Stimulated activated CD4-positive, alpha-beta T cell treated with anti-CD3 and anti-CD28 coated beads, Interleukin-12 subunit alpha, Interleukin-12 subunit beta, amount 100 ng/mL, for 24 hours (primary cell): ENCODE measurements at regions not wholly inside any gene's neighbourhood (a gene's known extent, or its start where the extent isn't known, plus 50 kb on each side); places are given as distances from the start of the nearest gene placed in this dataset.

Experiments
- DNase-seq, 2 experiments: peaks; one replicate each; pipeline ENCODE4 v3.0.0-alpha.2; 2020; ENCODE audit warnings: low read depth in 2 of 2

DNA sequence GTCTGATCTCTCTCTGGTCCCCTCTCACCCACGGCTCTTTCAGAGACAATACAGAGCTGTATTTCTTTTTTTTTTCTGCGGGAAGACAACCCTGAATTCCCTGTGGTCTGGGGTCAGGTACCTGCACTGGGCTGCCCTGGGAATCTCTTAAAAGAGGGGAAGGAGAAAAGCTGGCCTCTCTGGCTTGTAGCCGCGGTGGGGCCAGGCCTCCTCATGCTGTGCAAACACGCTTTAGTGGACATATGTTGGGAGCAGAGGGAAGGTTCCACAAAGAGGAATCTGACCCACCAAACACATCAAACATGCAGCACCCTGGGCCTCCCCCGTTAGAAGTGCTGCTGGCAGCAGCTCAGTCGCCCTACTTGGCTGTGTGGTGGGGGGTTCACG is 143.7 kb upstream of the ZFHX3 start:
- DNase-seq = no peak

DNA sequence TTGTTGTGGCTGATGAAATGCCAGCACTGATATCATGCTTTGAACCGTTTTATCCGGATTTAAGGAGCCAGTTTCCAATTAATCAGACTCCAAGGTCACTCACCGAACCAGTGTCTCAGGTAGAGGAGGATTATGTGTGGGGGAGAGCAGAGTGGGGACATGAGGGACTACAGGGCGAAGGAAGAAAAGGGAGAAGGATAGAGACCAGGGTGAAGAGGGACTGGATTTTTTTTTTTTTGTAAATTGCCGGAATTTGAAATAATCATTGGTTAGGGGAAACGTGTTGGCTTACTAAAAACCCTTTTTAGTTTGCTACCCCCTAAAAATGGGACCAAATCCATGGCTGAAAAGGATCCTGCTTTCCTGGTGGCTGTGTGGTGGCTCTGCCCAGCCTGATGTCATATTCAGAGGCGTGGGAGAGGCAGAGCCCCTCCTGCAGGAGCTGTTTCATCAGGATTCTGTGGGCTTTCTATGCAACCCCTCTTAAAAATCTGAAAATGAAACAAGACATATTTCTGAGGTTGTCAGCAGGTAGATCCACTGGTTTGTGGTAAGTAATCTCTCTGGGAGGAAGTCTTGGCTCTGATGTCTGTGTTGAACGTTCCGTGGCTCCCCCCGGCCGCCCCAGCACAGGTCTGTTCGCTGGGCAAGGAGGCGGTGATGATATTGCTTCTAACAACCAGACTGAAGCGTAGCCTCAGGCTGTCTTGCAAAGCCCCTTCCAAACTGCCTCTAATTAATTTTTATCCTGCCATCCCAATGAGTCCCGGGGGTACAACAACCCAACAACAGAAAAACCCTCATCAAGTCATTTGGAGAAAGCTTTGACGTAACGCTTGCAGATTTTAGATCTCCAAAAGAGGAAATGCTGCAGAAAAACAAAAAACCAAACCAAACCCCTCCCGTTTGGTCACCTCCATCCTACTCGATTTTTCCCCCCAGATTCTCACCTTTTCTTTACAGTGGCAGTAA is 143.0 kb upstream of the ZFHX3 start:
- no peak for DNase-seq

DNA sequence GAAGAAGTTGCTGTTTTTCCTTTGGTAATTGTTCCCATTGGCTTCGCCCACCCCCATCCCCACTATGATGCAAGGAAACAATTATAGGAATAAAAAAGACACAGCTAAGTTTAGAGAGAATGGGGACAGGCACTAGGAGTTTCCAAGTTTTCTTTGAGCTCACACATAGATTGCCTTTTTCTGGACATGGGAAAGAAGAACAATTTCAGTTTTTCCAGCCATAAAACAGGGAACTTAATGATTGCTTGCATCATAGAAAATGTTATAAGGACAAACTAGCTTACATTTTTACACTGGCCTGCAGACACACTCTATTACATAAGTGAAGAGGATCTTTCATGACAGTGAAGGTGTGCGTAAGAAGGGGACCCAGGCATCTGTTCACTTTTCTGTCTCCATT is 142.3 kb upstream of the ZFHX3 start:
- no peak for DNase-seq

DNA sequence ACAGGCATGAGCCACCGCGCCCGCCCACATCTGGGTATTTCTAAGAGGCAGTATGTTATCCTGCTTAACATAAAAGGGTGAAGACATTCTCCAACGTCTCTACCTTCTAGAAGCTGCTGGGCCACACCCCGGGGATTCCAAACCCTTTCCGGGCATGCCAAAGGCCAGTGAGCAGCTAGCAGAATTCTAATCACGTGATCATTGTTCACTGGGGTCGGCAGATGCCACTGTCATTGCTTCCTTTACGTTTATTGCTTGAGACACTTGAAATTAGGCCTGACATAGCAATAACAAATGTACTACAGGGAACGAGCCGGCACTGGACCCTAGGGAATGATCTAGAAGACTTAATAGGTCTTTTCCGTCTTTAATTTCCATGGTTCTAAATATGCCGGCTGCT is 141.2 kb upstream of the ZFHX3 start:
- no peak for DNase-seq

DNA sequence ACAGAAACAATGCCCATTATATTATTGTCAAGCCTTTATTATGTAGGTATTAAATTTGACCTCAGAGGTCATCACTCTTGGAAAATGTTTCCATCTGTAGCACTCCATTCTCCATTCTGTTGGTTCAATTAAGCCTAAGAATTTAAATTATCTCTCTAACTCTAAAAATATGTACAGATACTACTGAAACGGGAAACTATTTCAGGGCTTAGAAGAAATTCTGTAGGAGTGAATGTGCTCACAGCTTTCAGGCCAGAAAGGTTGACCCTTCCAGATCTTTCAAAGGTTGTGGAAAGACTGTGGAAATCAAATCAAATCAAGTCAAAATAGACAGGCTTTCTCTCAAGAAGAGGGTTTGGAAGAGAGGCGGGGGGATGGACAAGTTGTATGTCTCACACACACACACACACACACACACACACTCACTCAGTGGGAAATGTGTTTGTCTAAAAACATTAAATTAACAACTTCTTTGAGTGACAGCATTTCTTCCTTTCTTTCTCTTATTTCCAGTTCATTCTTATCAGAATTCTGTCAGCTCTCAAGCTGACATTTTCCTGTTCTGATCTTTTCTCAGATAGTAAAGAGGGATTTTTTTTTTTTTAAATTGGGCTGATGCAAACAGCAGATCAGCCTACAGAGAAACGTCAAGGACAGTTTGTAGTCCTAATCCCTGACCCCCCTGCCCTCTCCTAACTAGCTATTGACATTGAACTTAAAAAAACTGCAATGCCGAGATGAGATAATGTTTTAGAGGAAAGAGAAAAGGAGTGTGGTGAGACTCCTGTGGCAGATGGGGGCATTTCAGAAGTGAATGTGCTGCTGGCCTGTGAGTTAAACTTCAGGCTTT is 139.0 kb upstream of the ZFHX3 start:
- DNase-seq = no peak

DNA sequence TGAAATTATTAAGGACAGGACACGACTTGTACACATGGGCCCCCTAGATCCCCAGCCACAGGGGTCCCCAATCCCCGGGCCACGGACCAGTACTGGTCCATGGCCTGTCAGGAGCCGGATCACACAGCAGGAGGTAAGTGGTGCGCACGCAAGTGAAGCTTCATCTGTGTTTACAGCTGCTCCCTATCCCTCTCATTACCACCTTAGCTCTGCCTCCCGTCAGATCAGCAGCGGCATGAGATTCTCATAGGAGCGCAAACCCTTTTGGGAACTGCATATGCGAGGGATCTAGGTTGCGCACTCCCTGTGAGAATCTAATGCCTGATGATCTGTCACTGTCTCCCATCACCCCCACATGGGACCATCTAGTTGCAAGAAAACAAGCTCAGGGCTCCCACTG is 137.8 kb upstream of the ZFHX3 start:
- DNase-seq = no peak

DNA sequence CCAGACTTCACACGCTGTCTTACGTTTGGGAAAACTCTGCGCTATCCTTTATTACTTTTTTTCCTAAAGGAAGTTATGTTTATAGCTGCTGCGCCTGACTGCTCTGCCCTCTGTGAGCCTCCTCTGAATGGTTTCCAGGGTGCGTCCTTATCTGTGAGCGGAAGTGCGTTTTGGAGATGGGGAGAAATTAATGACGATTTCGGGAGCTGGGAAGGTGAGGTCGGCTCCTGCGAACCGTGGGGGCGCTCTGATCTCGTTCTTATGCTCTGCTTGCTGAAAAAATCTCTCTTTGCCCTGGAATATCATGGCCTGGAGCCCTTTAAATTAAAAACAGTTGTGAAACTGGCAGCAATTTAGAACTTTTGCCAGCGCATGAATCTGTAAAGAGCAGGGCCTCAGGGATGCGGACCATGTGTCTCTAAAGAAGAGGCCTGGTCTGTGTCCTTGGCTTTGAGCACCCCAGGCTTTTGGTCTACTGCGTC is 135.7 kb upstream of the ZFHX3 start:
- no peak for DNase-seq

DNA sequence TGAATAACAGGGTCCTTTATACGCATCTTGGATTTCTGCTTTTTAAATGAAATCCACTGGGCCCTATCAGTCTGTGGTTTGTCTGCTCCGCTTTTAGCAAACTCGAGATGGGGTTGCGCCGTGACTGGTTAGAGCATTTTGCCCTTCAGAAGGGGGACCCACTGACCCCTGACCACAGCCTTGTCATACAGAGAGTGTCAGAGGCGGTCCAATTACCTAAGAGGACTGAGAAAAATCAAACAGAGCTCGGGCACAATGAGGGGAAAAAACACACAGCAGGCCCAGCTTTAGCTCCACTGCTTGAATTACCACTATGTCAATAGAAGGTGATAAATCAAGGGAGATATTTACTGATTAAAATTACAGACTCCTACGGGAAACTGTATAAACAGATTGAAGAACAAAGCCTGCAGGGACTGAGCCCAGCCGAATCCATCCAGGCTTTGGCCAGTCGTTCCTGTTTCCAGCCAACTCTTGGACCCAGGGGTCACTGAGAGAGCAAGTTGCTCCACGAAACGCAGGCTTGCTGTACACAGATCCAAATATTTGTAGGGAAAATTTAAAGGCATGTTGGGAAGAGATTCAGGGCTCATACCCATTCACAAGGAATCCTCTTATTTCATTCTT is 131.9 kb upstream of the ZFHX3 start:
- no peak for DNase-seq

DNA sequence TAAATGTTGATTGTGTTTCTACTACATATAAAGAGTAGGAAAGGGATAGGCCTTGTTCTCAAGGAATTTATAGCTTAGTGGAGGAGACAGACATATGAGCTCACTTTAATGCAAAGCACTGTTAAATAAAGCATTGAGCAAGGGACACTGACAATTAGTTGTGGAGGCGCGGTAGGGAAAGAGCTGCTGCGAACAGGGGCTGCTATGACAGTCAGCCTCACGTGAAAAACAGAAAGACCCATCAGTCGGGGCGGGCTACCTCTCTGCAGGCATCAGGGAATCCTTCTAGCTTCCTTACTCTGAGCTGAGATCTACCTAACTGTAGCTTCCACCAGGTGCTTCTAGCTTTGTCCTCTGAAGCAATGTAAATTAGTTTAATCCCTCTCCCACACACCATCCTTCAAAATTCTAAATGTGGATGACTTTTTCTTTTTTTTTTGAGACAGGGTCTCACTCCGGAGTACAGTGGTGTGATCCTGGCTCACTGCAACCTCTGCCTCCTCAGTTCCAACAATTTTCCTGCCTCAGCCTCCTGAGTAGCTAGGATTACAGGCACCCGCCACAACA is 129.9 kb upstream of the ZFHX3 start:
- no peak for DNase-seq

DNA sequence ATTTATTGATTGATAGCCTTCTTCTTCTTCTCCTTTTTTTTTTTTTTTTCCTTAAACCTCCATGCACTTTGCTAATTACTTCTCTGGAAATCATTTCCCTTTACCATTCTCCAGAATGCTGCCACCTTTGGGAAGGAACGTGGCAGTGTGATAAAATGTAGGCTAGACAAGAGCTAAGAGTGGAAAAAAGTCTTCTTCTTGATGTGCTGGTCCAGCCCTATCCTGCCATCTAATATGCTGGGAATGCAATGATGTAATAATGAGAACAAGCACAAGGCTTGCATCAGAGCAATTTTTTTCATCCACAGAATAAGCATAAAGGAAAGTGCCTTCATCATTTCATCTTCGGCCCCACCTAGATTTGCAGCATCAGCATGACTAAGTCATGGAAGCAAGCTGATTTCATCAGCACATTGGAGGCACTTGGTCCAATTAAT is 128.7 kb upstream of the ZFHX3 start:
- no peak for DNase-seq

DNA sequence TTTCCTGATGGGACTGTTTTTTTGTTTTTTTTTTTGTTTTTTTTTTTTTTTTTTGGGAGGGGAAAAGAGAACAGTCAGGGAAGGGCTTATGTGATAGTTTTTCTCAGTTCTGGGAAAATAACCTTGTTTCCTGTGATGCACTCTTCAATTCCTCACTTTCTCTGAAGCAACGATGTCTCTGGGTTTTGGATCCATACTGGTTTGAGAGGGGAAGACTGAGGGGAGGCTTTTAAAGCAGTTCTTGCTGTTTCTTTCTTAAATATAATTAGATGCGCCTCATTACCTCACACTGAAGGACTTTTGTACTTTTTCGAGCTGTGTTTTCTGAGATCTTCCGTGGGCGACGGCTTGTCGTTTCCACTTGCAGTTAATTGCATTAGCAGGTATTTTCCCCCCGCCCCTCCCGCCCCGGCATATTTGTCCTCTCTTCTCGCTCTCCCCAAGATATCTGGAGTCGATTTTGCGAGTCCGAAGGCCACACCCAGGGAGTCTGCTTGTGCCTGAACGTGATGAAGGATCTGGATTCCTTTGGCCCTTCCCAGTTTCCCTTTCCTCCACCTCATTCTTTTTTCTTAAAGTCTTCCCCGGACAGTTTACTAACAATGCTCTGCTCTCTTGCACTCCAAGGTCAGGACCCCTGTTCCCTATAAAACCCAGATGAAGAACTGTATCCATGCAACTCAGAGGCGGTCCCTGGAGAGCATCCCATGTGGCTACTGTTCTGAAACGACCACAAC is 125.2 kb upstream of the ZFHX3 start:
- DNase-seq = no peak

DNA sequence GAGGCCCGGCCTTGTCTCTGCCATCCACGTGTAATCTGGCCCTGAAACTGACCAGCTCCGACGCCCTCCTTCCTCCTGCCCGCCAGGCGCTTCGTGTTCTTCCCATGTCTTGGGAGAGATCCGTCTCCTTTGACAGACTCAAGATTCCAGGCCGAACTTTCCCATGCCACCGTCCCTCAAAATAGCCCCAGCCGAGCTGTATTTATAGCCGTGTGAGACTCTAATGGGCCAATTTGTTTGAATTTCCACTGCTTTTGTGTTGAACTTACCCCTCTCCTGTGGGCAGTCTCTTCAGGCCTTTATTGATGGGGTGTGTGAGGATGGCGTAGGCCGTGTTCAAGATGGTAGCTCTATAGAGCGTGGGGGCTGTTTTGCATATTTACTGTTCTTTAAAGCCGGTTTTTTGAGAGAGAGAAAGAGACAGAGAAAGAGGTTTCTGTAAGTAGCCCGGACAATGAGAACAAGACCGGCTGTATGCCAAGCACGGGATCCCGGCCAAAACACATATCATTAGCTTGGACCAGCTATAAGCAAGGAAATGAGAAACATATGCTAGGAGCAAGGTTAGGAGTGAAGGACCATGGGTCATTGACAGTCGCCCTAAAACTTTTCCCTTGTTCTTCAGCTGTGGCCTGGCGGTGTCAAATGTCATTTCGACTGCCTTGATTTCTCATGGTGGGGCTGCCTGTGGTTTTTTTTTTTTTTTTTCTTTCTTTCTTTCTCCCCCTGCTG is 124.5 kb upstream of the ZFHX3 start:
- DNase-seq = no peak

DNA sequence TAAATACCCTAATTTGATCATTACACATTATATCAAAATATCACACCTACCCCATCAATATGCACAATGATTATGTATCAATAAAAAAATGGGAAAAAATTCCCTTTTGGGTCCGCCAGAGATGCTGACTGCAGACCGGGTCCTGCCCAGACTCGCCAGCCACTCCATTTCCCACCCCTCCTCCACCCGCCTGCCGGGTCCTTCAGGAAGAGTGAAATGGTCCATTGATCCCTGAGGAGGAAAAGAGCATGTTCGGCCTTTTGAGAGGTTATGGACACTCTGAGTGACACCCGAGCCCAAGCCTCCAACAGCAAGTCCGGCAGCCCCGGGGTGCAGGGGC is 123.9 kb upstream of the ZFHX3 start:
- DNase-seq = no peak

DNA sequence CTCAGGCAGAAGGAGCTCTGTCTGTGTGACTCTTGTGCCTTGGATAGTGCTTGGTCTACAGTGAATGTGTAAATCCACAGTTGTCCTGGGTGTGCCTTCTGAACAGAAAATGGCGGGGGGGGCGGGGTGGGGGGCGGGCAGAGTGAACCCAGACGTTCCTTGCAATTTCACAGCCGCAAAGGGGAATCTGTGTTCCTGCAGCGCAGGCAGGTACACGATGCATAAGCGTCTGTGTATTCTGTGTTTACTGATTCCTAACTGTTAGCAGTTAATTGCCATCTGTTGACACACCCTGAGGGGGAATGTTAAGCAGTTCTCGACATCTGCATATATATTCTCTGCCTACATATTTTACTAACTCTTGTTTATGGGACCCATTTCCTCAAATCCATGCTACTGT is 123.5 kb upstream of the ZFHX3 start:
- DNase-seq = no peak

DNA sequence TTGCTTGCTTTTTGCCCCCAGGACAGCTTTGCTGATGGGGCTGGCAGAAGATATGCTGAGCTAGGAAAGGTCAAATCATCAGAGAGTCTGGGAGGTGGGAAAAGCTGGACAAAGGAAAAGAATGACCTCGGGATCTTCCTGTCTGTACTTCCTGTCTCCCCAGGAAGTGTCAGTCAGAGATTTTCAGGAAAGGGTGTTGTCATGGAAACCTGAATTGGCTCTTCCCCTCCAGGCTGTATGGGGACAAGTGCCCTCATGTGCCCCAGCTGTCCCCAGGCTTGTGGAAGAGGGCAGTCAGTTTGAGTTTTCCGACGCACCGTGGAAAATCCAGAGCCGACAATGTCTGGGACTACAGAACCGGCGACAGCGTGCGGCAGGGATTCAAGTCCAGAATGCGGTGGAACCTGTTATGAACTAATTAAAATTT is 122.7 kb upstream of the ZFHX3 start:
- DNase-seq = no peak

DNA sequence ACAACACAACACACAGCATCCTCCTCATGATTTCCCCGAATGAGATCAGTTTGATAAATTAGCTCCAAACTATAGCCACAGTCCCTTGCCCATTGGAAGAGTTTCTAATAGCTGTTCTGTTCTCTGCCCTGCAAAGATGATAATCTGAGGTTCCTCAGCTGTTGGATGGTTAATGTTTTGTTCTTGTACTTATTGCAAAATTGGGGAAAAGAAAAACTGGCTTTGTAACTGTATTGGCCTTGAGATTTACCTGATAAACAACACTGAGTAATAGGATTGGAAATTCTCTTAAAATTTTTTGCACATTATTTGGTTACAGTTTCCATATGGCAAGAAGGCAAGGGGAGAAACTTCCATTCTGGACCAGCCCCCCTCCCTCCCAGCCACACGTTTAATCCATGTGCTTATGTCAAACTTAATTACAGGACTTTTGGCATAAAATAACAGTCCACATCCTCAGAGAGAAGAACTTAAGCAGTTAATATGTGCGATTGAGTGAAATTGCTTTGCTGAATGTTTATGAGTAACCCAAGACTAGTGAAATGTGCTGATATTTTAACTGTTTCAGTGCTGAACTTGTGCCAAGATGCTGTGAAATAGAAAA is 119.1 kb upstream of the ZFHX3 start:
- DNase-seq = no peak

DNA sequence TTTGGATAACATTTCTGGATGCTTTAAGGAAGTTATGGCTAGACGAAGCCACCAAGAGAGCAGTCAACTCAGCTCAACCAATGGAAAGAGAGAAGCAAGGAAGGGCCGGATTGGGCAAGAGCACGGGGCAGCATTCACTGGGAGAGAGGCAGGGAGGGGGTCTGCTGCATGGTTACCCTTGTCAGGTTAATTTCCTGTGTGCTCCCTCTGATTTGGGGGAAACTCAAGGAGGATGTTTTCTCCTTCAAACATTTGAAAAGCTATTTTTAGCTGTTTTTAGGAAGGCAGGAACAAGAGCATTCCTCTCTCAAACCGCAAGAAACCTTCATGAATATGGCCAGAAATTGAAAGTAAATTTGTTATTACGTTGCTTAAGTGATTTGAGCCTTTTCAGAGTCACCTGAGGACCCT is 118.5 kb upstream of the ZFHX3 start:
- no peak for DNase-seq

DNA sequence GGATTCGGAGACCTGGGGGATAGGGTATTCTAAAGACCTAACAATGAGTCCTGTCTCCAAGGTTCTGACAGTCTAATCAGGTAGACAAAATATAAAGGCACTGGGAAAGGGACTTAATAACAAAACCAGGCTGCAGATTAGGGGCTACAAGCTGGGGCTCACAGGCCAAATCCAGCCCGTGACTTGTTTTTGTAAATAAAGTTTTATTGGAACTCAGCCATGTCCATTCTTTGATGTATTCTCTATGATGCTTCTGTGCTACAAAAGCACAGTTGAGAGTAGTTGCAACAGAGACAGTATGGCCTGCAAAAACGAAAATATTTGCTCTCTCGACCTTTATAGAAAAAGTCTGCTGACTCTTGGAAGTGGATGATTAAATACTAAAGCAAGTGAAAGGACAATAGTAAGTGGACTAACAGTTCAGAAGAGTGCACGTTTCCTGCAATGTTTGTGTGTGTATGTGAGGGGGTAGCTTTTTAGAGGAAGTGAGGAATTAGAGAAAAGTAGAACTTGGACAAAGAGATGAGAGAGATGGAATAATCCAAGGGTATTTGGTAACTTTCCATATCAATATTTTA is 115.4 kb upstream of the ZFHX3 start:
- DNase-seq = no peak

DNA sequence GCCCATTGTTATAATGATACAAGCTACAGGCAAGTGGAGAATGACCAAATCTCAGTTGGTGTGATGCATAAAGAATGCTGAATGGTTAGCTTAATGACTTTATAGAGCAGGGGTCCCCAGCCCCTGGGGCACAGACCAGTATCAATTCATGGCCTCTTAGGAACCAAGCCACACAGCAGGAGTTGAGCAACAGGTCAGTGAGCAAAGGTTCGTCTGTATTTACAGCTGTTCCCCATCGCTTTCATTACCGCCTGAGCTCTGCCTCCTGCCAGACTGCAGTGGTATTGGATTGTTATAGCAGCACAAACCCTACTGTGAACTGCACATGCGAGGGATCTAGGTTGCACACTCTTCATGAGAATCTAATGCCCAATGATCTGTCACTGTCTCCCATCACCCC is 114.0 kb upstream of the ZFHX3 start:
- no peak for DNase-seq

DNA sequence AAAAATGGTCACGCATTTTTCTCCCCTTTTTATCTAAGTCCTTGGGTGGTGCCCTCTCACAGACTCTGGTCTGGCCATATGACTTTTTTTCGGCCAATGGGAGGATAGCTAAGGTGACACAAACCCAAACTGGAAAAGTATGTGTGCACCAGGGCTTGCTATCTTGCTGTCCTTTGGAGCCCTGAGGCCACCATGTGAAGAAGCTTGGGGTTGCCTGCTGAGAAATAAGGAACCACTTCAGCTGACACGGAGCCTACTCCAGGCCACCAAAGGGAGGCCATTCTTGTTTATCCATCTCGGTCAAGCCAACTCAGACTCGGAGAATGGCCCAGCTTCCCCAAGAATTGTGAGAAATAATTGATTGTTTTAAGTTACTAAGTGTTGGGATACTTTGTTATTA is 111.4 kb upstream of the ZFHX3 start:
- no peak for DNase-seq
